Urinary bladder (tissue), 3 donors: ENCODE measurements at regions not wholly inside any gene's neighbourhood (a gene's known extent, or its start where the extent isn't known, plus 50 kb on each side); places are given as distances from the start of the nearest gene placed in this dataset.

Experiments
- DNase-seq: peaks from one replicate; pipeline ENCODE4 v3.0.0-alpha.2; 2015; ENCODE audit errors: extremely low spot score
- H3K27ac ChIP-seq: one replicate; pipeline ENCODE4 v1.5.1; 2013; ENCODE audit warnings: low read depth, mild to moderate bottlenecking, moderate library complexity
- H3K36me3 ChIP-seq: one replicate; pipeline ENCODE4 v1.6.1; 2013; ENCODE audit warnings: mild to moderate bottlenecking, moderate library complexity; ENCODE audit not compliant: insufficient read depth
- H3K4me1 ChIP-seq: one replicate; pipeline ENCODE4 v1.6.1; 2013; ENCODE audit warnings: mild to moderate bottlenecking, moderate library complexity; ENCODE audit not compliant: insufficient read depth
- H3K4me3 ChIP-seq: one replicate; pipeline ENCODE4 v1.5.1; 2013; ENCODE audit warnings: low read depth, low read length
- WGBS: extraction: QIAGEN DNeasy Blood & Tissue Kit; methylation state at CpG from one replicate; pipeline ENCODE4 v1.1.7; 2013; 5-methylcytosine and 5-hydroxymethylcytosine counted together
- donor health status: healthy with polysubstance abuse.
- donor health status: healthy.

GRCh38 chr1:73401666-73402065 lies 796.3 kb downstream of the LRRIQ3 start:
- Histone ChIP-seq H3K4me1 (no peaks in the 10 kb centered on the region), H3K36me3 (no peaks in the 10 kb centered on the region), H3K27ac (no peak overlapping the region), H3K4me3 (no peak overlapping the region)
- 88% methylated on average over 2 of the region's 2 CpGs for WGBS
- no peak for DNase-seq

GRCh38 chr1:73382966-73383365 lies 815.0 kb downstream of the LRRIQ3 start:
- no peak for DNase-seq
- 81% methylated on average over 3 of the region's 3 CpGs for WGBS
- H3K4me1 ChIP-seq, result no peaks in the 10 kb centered on the region
- H3K4me3 ChIP-seq, result no peak overlapping the region
- no peaks in the 10 kb centered on the region for H3K36me3 ChIP-seq
- H3K27ac ChIP-seq, result no peak overlapping the region

- no peak overlapping the region for H3K4me3 ChIP-seq
- H3K27ac ChIP-seq, result no peak overlapping the region
- 87% methylated on average over 5 of the region's 5 CpGs for WGBS
Observed at GRCh38 chr1:73366734-73367413, 831.1 kb downstream of the LRRIQ3 start.

GRCh38 chr1:73359001-73359400 lies 839.0 kb downstream of the LRRIQ3 start:
- no peak for DNase-seq
- WGBS, result 43% methylated on average over 3 of the region's 3 CpGs
- Histone ChIP-seq H3K4me1 (no peaks in the 10 kb centered on the region), H3K36me3 (no peaks in the 10 kb centered on the region), H3K4me3 (no peak overlapping the region), H3K27ac (no peak overlapping the region)

More at GRCh38 chr1:73366734-73367413, 831.1 kb downstream of the LRRIQ3 start:
- Histone ChIP-seq H3K36me3 (no peaks in the 10 kb centered on the region), H3K4me1 (no peaks in the 10 kb centered on the region)
- no peak for DNase-seq

GRCh38 chr1:73356485-73356884 lies 841.5 kb downstream of the LRRIQ3 start:
- DNase-seq, result no peak
- Histone ChIP-seq H3K4me3 (no peak overlapping the region), H3K27ac (no peak overlapping the region), H3K4me1 (no peaks in the 10 kb centered on the region), H3K36me3 (no peaks in the 10 kb centered on the region)
- WGBS, result 76% methylated on average over 1 of the region's 1 CpG

- no peak overlapping the region for H3K27ac ChIP-seq
- no peaks in the 10 kb centered on the region for H3K4me1 ChIP-seq
- no peaks in the 10 kb centered on the region for H3K36me3 ChIP-seq
- no peak overlapping the region for H3K4me3 ChIP-seq
- DNase-seq, result no peak
- 85% methylated on average over 3 of the region's 3 CpGs for WGBS
Observed at GRCh38 chr1:73343947-73344346, 854.0 kb downstream of the LRRIQ3 start.

GRCh38 chr1:73333847-73334503 lies 864.0 kb downstream of the LRRIQ3 start:
- WGBS, result 55% methylated on average over 1 of the region's 1 CpG
- H3K27ac ChIP-seq, result no peak overlapping the region
- H3K4me1 ChIP-seq, result no peaks in the 10 kb centered on the region
- no peak for DNase-seq
- H3K4me3 ChIP-seq, result no peak overlapping the region
- H3K36me3 ChIP-seq, result no peaks in the 10 kb centered on the region

- Histone ChIP-seq H3K4me1 (no peaks in the 10 kb centered on the region), H3K4me3 (no peak overlapping the region), H3K27ac (no peak overlapping the region), H3K36me3 (no peaks in the 10 kb centered on the region)
- DNase-seq, result no peak
- 88% methylated on average over 1 of the region's 1 CpG for WGBS
Observed at GRCh38 chr1:73331726-73332125, 866.2 kb downstream of the LRRIQ3 start.

- no peaks in the 10 kb centered on the region for H3K36me3 ChIP-seq
- H3K4me3 ChIP-seq, result no peak overlapping the region
- no peak for DNase-seq
- no peaks in the 10 kb centered on the region for H3K4me1 ChIP-seq
- 95% methylated on average over 3 of the region's 3 CpGs for WGBS
- H3K27ac ChIP-seq, result no peak overlapping the region
Observed at GRCh38 chr1:73327998-73328397, 870.0 kb downstream of the LRRIQ3 start.

GRCh38 chr1:73327180-73327793 lies 870.7 kb downstream of the LRRIQ3 start:
- no peak for DNase-seq
- H3K27ac ChIP-seq, result no peak overlapping the region
- H3K4me3 ChIP-seq, result no peak overlapping the region
- 90% methylated on average over 3 of the region's 3 CpGs for WGBS
- H3K4me1 ChIP-seq, result no peaks in the 10 kb centered on the region
- H3K36me3 ChIP-seq, result no peaks in the 10 kb centered on the region

- no peak for DNase-seq
- Histone ChIP-seq H3K4me3 (no peak overlapping the region), H3K27ac (no peak overlapping the region), H3K36me3 (no peaks in the 10 kb centered on the region), H3K4me1 (no peaks in the 10 kb centered on the region)
- 89% methylated on average over 5 of the region's 5 CpGs for WGBS
Observed at GRCh38 chr1:73326663-73327062, 871.3 kb downstream of the LRRIQ3 start.

GRCh38 chr1:73310797-73311381 lies 887.1 kb downstream of the LRRIQ3 start:
- no peak overlapping the region for H3K4me3 ChIP-seq
- no peak for DNase-seq
- no peak overlapping the region for H3K27ac ChIP-seq
- WGBS, result 40% methylated on average over 4 of the region's 4 CpGs
- H3K36me3 ChIP-seq, result no peaks in the 10 kb centered on the region
- no peaks in the 10 kb centered on the region for H3K4me1 ChIP-seq

- Histone ChIP-seq H3K36me3 (no peaks in the 10 kb centered on the region), H3K27ac (no peak overlapping the region), H3K4me3 (no peak overlapping the region), H3K4me1 (no peaks in the 10 kb centered on the region)
- WGBS, result 88% methylated on average over 2 of the region's 2 CpGs
- DNase-seq, result no peak
Observed at GRCh38 chr1:73306899-73307555, 890.9 kb downstream of the LRRIQ3 start.
